T-cell (primary cell): ENCODE measurements at regions not wholly inside any gene's neighbourhood (a gene's known extent, or its start where the extent isn't known, plus 50 kb on each side); places are given as distances from the start of the nearest gene placed in this dataset.

Source experiments
- ATAC-seq, 4 experiments: fragments of 200-7000 bp in 3 of 4; fragments of 150-1000 bp in 1 of 4; cut with Tn5 transposase; replicated peaks in 1 of 4; 1 replicate in 3 of 4; 2 replicates in 1 of 4; pipeline ENCODE4 v1.10.0; 2021; ENCODE audit warnings: moderate library complexity in 3 of 4, mild to moderate bottlenecking in 2 of 4, moderate number of reproducible peaks in 1 of 4
- CTCF ChIA-PET, 2 donors: fragments of 300-600 bp; sonication (Branson Sonifier 250); formaldehyde crosslinking; loops; one replicate each; lab custom pipeline; 2022; ENCODE audit warnings: antibody characterized with exemption in 2 of 2; lab: Charles Lee
- POLR2A ChIA-PET, 2 donors: fragments of 300-600 bp; sonication (Branson Sonifier 250); formaldehyde crosslinking; loops; one replicate each; lab custom pipeline; 2022; ENCODE audit warnings: antibody characterized with exemption in 2 of 2; lab: Charles Lee
- DNase-seq, 35 experiments: peaks; one replicate each; pipeline versions ENCODE4 v3.0.0 to v3.0.0-alpha.2; 2013 to 2023
- H3K27ac ChIP-seq: one replicate; pipeline ENCODE4 v1.5.1; 2013; ENCODE audit warnings: low read length
- H3K27me3 ChIP-seq, 2 experiments: replicated peaks in 1 of 2; 1 replicate in 1 of 2; 2 replicates in 1 of 2; pipeline versions ENCODE4 v1.6.1 to v1.7.0; 2013; ENCODE audit warnings: low read length in 1 of 2, mixed read lengths in 1 of 2; ENCODE audit not compliant: control insufficient read depth in 2 of 2, insufficient read depth in 2 of 2; ENCODE audit errors: extremely low read depth in 1 of 2
- H3K36me3 ChIP-seq, 2 donors: 1 replicate in 1 of 2; 2 replicates in 1 of 2; pipeline versions ENCODE4 v1.6.1 to v1.7.0; 2013; ENCODE audit warnings: low read length in 1 of 2; ENCODE audit not compliant: control insufficient read depth in 2 of 2, insufficient read depth in 1 of 2; ENCODE audit errors: extremely low read depth in 1 of 2
- H3K4me1 ChIP-seq, 2 experiments: 1 replicate in 1 of 2; 2 replicates in 1 of 2; pipeline versions ENCODE4 v1.6.1 to v1.7.0; 2013; ENCODE audit warnings: low read length in 2 of 2, mixed read lengths in 1 of 2; ENCODE audit not compliant: insufficient read depth in 2 of 2, control insufficient read depth in 1 of 2; ENCODE audit errors: extremely low read depth in 1 of 2
- H3K4me3 ChIP-seq, 2 donors: 1 replicate in 1 of 2; 2 replicates in 1 of 2; pipeline versions ENCODE4 v1.5.1 to v1.7.0; 2013; ENCODE audit warnings: mild to moderate bottlenecking in 2 of 2, low read length in 1 of 2, moderate library complexity in 1 of 2; ENCODE audit not compliant: control insufficient read depth in 1 of 2; ENCODE audit errors: extremely low read depth in 1 of 2
- H3K9me3 ChIP-seq: 2 replicates; pipeline ENCODE4 v1.7.0; 2013
- H3K27ac Mint-ChIP-seq, 2 donors: one replicate each; pipeline ENCODE4 v1.8.0; 2020 to 2021; ENCODE audit warnings: mild to moderate bottlenecking in 2 of 2, mixed read lengths in 2 of 2
- H3K27me3 Mint-ChIP-seq, 2 donors: one replicate each; pipeline ENCODE4 v1.8.0; 2021 to 2022; ENCODE audit warnings: mixed read lengths in 2 of 2
- H3K36me3 Mint-ChIP-seq: one replicate; pipeline ENCODE4 v1.8.0; 2021; ENCODE audit warnings: mixed read lengths
- H3K4me1 Mint-ChIP-seq, 3 donors: one replicate each; pipeline ENCODE4 v1.8.0; 2020 to 2022; ENCODE audit warnings: mixed read lengths in 3 of 3, mild to moderate bottlenecking in 1 of 3
- H3K4me3 Mint-ChIP-seq, 3 donors: one replicate each; pipeline ENCODE4 v1.8.0; 2020 to 2022; ENCODE audit warnings: mild to moderate bottlenecking in 3 of 3, mixed read lengths in 3 of 3, moderate library complexity in 3 of 3
- H3K9me3 Mint-ChIP-seq, 3 donors: one replicate each; pipeline ENCODE4 v1.8.0; 2020 to 2022; ENCODE audit warnings: mixed read lengths in 3 of 3
- WGBS: methylation state at CpG from one replicate; pipeline ENCODE4 v1.1.5; 2013; ENCODE audit warnings: missing lambda C conversion rate; ENCODE audit not compliant: insufficient coverage; 5-methylcytosine and 5-hydroxymethylcytosine counted together

DNA sequence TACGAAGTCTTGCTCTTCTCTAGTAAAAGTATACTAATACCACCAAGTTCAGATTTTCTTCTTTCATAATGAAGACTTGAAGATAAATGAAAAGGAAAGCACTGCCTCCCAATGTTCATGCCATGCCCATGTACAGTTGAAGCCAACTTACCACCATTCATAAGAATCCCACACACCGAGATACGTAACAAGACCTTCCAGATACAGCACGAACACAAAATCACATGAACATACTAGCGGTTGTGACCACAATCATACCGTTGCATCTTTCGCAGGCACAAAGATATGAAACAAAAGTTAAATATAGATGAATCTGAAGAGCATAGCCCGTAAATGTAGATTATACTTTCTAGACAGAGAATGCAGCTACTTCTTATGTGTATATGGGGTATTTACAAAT lies 412.5 kb downstream of the CBLN4 start:
- H3K9me3 Mint-ChIP-seq: peaks cover 3 to 7% (median 6%) of the 10 kb centered on the region in 3 donors
- ATAC-seq (no peak), DNase-seq (no peak)
- Histone ChIP-seq H3K27ac (no peak overlapping the region), H3K36me3 (no peaks in the 10 kb centered on the region), H3K4me1 (no peaks in the 10 kb centered on the region), H3K9me3 (no peaks in the 10 kb centered on the region), H3K27me3 (no peaks in the 10 kb centered on the region), H3K4me3 (no peak overlapping the region)
- H3K4me3 Mint-ChIP-seq: no peak overlapping the region
- H3K36me3 Mint-ChIP-seq: no peaks in the 10 kb centered on the region
- POLR2A ChIA-PET: no interaction called here
- no peak overlapping the region for H3K27ac Mint-ChIP-seq
- H3K4me1 Mint-ChIP-seq: no peaks in the 10 kb centered on the region
- 100% methylated on average over 2 of the region's 8 CpGs for WGBS
- CTCF ChIA-PET: no interaction called here
- H3K27me3 Mint-ChIP-seq: no peaks in the 10 kb centered on the region

DNA sequence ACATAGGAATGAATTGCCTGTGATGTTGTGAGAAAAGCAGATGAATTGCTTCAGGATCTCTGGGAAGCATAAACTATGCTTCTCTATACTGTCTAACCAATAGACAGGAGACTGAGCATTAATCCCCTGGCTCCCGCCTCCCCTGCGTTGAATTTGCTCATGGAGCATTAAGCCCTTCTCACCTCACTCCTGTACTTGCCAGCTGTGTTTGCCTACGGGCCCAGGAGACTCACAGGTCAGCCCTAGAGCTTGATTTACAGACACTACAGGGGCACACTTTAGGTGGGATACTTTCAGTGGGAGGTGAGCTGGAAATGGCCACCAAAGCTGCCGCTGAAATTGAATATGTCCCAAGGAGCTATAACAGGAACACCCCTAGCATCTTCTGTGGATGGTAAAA lies 418.7 kb downstream of the CBLN4 start:
- CTCF ChIA-PET: no interaction called here
- no peaks in the 10 kb centered on the region for H3K4me1 Mint-ChIP-seq

DNA sequence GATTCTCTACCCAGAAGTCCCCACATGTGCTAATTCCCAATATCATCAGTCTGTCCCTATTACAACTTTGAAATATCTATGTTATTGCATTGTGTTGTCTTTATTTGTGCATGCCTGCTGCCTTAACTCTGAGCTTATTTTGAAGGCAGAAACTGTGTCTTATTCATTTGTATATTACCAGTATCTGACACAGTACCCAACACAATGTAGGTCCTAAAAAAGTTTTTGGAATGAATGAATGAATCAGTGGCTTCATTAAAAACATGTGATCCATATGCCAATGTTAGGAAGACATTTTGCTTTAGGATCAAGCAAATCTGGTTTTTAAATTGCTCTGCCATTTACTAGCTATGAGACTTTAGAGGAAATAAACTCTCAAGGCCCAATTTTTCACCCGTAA lies 420.4 kb downstream of the CBLN4 start:
- Histone ChIP-seq H3K9me3 (no peaks in the 10 kb centered on the region), H3K4me1 (no peaks in the 10 kb centered on the region), H3K36me3 (no peaks in the 10 kb centered on the region), H3K27me3 (no peaks in the 10 kb centered on the region), H3K27ac (no peak overlapping the region), H3K4me3 (no peak overlapping the region)
- Mint-ChIP-seq H3K9me3 (peaks cover 0 to 5% (median 4%) of the 10 kb centered on the region in 3 donors), H3K4me1 (no peaks in the 10 kb centered on the region), H3K27me3 (no peaks in the 10 kb centered on the region), H3K4me3 (no peak overlapping the region), H3K36me3 (no peaks in the 10 kb centered on the region), H3K27ac (no peak overlapping the region)
- CTCF ChIA-PET: no interaction called here
- DNase-seq: no peak
- WGBS: no CpG with 5 or more reads among the region's 1 CpG
- POLR2A ChIA-PET: no interaction called here
- no peak for ATAC-seq

More for the DNA sequence above, 418.7 kb downstream of the CBLN4 start:
- Histone ChIP-seq H3K4me1 (no peaks in the 10 kb centered on the region), H3K27ac (no peak overlapping the region), H3K36me3 (no peaks in the 10 kb centered on the region), H3K9me3 (no peaks in the 10 kb centered on the region), H3K27me3 (no peaks in the 10 kb centered on the region), H3K4me3 (no peak overlapping the region)
- no peaks in the 10 kb centered on the region for H3K36me3 Mint-ChIP-seq
- no CpG with 5 or more reads among the region's 4 CpGs for WGBS
- peaks cover 0 to 9% (median 0%) of the 10 kb centered on the region in 3 donors for H3K9me3 Mint-ChIP-seq
- POLR2A ChIA-PET: no interaction called here
- H3K4me3 Mint-ChIP-seq: no peak overlapping the region
- no peaks in the 10 kb centered on the region for H3K27me3 Mint-ChIP-seq
- no peak for DNase-seq
- ATAC-seq: no peak
- H3K27ac Mint-ChIP-seq: no peak overlapping the region

GRCh38 chr20:55584307-55584706 lies 421.0 kb downstream of the CBLN4 start:
- no peak for DNase-seq
- ChIA-PET CTCF (no interaction called here), POLR2A (no interaction called here)
- Mint-ChIP-seq H3K9me3 (peaks cover 0 to 5% (median 4%) of the 10 kb centered on the region in 3 donors), H3K4me3 (no peak overlapping the region), H3K27ac (no peak overlapping the region), H3K27me3 (no peaks in the 10 kb centered on the region), H3K36me3 (no peaks in the 10 kb centered on the region), H3K4me1 (no peaks in the 10 kb centered on the region)
- WGBS: no CpG with 5 or more reads among the region's 2 CpGs
- Histone ChIP-seq H3K27ac (no peak overlapping the region), H3K27me3 (no peaks in the 10 kb centered on the region), H3K36me3 (no peaks in the 10 kb centered on the region), H3K9me3 (no peaks in the 10 kb centered on the region), H3K4me1 (no peaks in the 10 kb centered on the region), H3K4me3 (no peak overlapping the region)
- ATAC-seq: no peak

GRCh38 chr20:55583036-55583435 lies 422.3 kb downstream of the CBLN4 start:
- ChIA-PET POLR2A (no interaction called here), CTCF (no interaction called here)
- H3K27me3 ChIP-seq: no peaks in the 10 kb centered on the region
- DNase-seq (no peak), ATAC-seq (no peak)
- Mint-ChIP-seq H3K27ac (no peak overlapping the region), H3K9me3 (peaks cover 0 to 5% (median 4%) of the 10 kb centered on the region in 3 donors), H3K4me3 (no peak overlapping the region), H3K36me3 (no peaks in the 10 kb centered on the region), H3K27me3 (no peaks in the 10 kb centered on the region), H3K4me1 (no peaks in the 10 kb centered on the region)
- H3K9me3 ChIP-seq: no peaks in the 10 kb centered on the region
- no peaks in the 10 kb centered on the region for H3K36me3 ChIP-seq
- H3K27ac ChIP-seq: no peak overlapping the region
- 86% methylated on average over 1 of the region's 1 CpG for WGBS
- H3K4me3 ChIP-seq: no peak overlapping the region
- H3K4me1 ChIP-seq: no peaks in the 10 kb centered on the region

DNA sequence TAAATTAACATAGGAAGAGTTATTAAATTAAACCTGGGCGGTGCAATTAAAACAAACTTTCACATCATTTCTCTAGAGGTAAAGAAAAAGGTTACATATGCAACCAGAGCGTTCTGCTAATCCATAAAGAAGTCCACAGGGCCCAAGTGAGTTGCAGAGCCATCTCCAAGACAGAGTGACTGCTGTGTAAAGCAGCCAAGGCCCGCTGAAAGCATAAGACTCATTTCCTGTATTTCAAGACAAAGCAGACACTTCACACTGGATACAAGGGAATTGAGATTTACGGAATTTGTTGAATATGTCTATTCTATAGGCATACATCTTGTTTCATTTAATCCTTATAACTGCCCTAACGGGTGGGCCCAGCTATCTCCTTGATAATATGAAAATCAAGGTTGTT lies 422.8 kb downstream of the CBLN4 start:
- Histone ChIP-seq H3K27me3 (no peaks in the 10 kb centered on the region), H3K36me3 (no peaks in the 10 kb centered on the region), H3K4me1 (no peaks in the 10 kb centered on the region), H3K27ac (no peak overlapping the region), H3K9me3 (no peaks in the 10 kb centered on the region), H3K4me3 (no peak overlapping the region)
- Mint-ChIP-seq H3K4me3 (no peak overlapping the region), H3K4me1 (no peaks in the 10 kb centered on the region), H3K27ac (no peak overlapping the region), H3K36me3 (no peaks in the 10 kb centered on the region), H3K27me3 (no peaks in the 10 kb centered on the region), H3K9me3 (peaks cover 0 to 7% (median 5%) of the 10 kb centered on the region in 3 donors)
- ATAC-seq: no peak
- 60% methylated on average over 1 of the region's 5 CpGs for WGBS
- CTCF ChIA-PET: no interaction called here
- POLR2A ChIA-PET: no interaction called here
- DNase-seq: no peak

- Histone ChIP-seq H3K9me3 (no peaks in the 10 kb centered on the region), H3K27ac (no peak overlapping the region), H3K4me3 (no peak overlapping the region), H3K27me3 (no peaks in the 10 kb centered on the region), H3K4me1 (no peaks in the 10 kb centered on the region), H3K36me3 (no peaks in the 10 kb centered on the region)
- ATAC-seq (no peak), DNase-seq (no peak)
- POLR2A ChIA-PET: no interaction called here
- CTCF ChIA-PET: no interaction called here
- Mint-ChIP-seq H3K36me3 (no peaks in the 10 kb centered on the region), H3K27me3 (no peaks in the 10 kb centered on the region), H3K4me3 (no peak overlapping the region), H3K9me3 (peaks cover 0 to 7% (median 0%) of the 10 kb centered on the region in 3 donors), H3K4me1 (no peaks in the 10 kb centered on the region), H3K27ac (no peak overlapping the region)
- WGBS: 33% methylated on average over 1 of the region's 4 CpGs
These were observed 423.8 kb downstream of the CBLN4 start for GRCh38 chr20:55581519-55581918.
